HG03571 (cell line): ENCODE measurements at regions not wholly inside any gene's neighbourhood (a gene's known extent, or its start where the extent isn't known, plus 50 kb on each side); places are given as distances from the start of the nearest gene placed in this dataset.

Experiments used
- ATAC-seq: cut with Tn5 transposase; IDR thresholded peaks from one replicate; pipeline ENCODE4 v1.9.1; 2021; ENCODE audit not compliant: unreplicated experiment

- ATAC-seq, result no peak
Observed at GRCh38 chr14:42862114-42862513, 1255.4 kb downstream of the LRFN5 start.

- ATAC-seq, result no peak
Observed at GRCh38 chr14:42860371-42860770, 1253.7 kb downstream of the LRFN5 start.

- no peak for ATAC-seq
Observed at GRCh38 chr14:42856106-42856505, 1249.4 kb downstream of the LRFN5 start.

- no peak for ATAC-seq
Observed at GRCh38 chr14:42855085-42855484, 1248.4 kb downstream of the LRFN5 start.

GRCh38 chr14:42854061-42854460 lies 1247.4 kb downstream of the LRFN5 start:
- ATAC-seq, result no peak

- no peak for ATAC-seq
Observed at GRCh38 chr14:42848652-42849051, 1242.0 kb downstream of the LRFN5 start.

- no peak for ATAC-seq
Observed at GRCh38 chr14:42814817-42815216, 1208.1 kb downstream of the LRFN5 start.

GRCh38 chr14:42806909-42807315 lies 1200.2 kb downstream of the LRFN5 start:
- ATAC-seq, result no peak

- ATAC-seq, result no peak
Observed at GRCh38 chr14:42804141-42804540, 1197.5 kb downstream of the LRFN5 start.

- ATAC-seq, result no peak
Observed at GRCh38 chr14:42802346-42802745, 1195.7 kb downstream of the LRFN5 start.

- ATAC-seq, result no peak
Observed at GRCh38 chr14:42792166-42792565, 1185.5 kb downstream of the LRFN5 start.

- ATAC-seq, result no peak
Observed at GRCh38 chr14:42782754-42783153, 1176.1 kb downstream of the LRFN5 start.

GRCh38 chr14:42778984-42779383 lies 1172.3 kb downstream of the LRFN5 start:
- ATAC-seq, result no peak

GRCh38 chr14:42750771-42751170 lies 1144.1 kb downstream of the LRFN5 start:
- ATAC-seq, result no peak

GRCh38 chr14:42742084-42742483 lies 1135.4 kb downstream of the LRFN5 start:
- no peak for ATAC-seq

GRCh38 chr14:42736408-42736807 lies 1129.7 kb downstream of the LRFN5 start:
- no peak for ATAC-seq

GRCh38 chr14:42734041-42734440 lies 1127.4 kb downstream of the LRFN5 start:
- ATAC-seq, result no peak

- no peak for ATAC-seq
Observed at GRCh38 chr14:42732005-42732404, 1125.3 kb downstream of the LRFN5 start.

GRCh38 chr14:42731480-42731879 lies 1124.8 kb downstream of the LRFN5 start:
- no peak for ATAC-seq

GRCh38 chr14:42729681-42730080 lies 1123.0 kb downstream of the LRFN5 start:
- ATAC-seq, result no peak

- ATAC-seq, result no peak
Observed at GRCh38 chr14:42719391-42719790, 1112.7 kb downstream of the LRFN5 start.

- no peak for ATAC-seq
Observed at GRCh38 chr14:42715316-42715715, 1108.6 kb downstream of the LRFN5 start.

- no peak for ATAC-seq
Observed at GRCh38 chr14:42710071-42710470, 1103.4 kb downstream of the LRFN5 start.

GRCh38 chr14:42703501-42703900 lies 1096.8 kb downstream of the LRFN5 start:
- ATAC-seq, result no peak
